ENCODE measurements at regions not wholly inside any gene's neighbourhood (a gene's known extent, or its start where the extent isn't known, plus 50 kb on each side); places are given as distances from the start of the nearest gene placed in this dataset.

DNA sequence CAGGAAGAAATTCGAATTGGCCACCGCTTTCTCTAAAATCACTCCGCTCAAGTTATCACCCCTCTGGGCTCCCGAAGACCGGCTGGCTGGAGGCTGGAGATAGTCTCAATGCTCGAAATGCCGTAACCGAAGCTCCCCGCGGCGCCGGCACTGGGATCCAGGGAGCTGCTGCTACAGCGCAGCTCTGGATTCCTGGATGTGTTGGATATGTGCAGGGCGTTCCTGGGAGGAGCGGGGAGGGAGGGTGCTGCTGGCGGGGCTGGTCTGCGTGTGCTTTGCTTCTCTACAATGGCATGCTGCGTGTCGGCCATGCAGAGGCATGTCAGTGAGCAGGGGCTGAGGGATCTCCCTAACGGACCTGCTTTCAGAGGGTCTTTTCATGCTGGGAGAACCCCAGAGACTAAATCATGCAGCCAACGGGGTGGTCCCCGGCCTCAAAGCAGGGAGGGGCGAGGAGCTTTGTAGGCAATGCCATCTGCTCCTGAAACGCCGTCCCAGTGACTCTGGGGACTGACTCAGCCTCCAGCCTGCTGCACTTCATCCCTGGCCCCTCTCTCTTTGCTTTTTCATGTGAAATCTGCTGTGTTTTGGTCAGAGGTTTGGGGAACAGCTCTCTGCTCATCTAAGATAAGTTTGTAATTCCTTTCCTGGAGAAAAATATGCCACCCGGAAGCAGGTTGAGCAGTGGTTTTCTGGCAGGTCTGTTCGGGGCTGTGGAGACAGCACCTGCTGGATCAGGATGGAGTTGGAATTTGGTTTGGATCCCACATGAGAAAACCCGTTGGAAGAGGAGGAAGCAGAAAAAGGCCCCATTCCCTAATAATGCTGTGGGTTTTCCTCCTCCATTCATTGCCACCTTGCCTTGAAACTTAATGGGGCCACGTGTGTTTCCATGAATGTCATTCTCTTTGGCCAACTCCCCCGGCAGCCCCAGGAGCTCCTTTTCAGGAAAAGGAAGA lies 311.4 kb downstream of the SEC14L1 start:
- H3K27ac ChIP-seq (ENCODE audit: low read depth, low read length): peak overlapping the region; percentile 100

DNA sequence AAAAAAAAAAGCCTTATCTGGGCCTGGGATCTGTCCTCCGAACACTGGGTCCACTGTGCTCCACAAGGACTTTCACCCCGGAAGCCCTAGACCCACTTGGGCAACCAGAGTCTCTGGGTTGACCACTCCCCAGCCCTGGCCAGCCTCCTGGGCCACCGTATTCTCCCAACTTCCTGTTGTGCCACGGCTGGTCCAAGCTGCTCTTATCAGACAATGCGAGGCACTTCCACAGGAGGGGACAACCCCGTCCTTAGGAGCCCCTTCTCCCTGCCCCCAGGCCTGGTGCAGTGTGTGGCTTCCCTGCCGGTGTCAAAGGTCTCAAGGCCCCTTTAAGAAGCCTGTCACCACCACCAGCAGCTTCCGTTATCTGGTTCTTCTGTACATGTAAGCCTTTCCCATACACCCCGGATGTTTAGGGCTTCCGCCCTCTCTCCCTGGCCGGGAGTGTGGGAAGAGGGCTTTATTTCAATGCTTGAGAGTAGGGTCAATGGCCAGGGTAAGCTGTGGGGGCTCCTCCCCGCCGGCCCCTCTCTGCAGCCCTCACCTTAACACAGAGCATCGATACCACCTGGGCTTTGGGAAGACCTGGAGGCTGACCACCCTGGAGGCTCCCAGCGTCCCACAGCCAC lies 313.0 kb downstream of the SEC14L1 start:
- Histone ChIP-seq H3K9me3 (ENCODE audit: control insufficient read depth, insufficient read depth, low read length) (no peaks in the 10 kb centered on the region), H3K4me3 (ENCODE audit: low read length) (peak overlapping the region; percentile 91), H4K20me1 (ENCODE audit: control insufficient read depth, insufficient read depth, low read depth, low read length) (no peaks in the 10 kb centered on the region; the same call in 1 of the 2 replicates), H3F3A (ENCODE audit: control insufficient read depth, insufficient read depth) (peaks cover 33% of the 10 kb centered on the region), H3K36me3 (ENCODE audit: control insufficient read depth, low read length) (peaks cover 99% of the 10 kb centered on the region), H3K4me2 (ENCODE audit: low read length) (peak overlapping the region; percentile 97), H3K4me1 (ENCODE audit: control insufficient read depth, low read length) (peaks cover 71% of the 10 kb centered on the region), H3K27ac (ENCODE audit: low read depth, low read length) (peak overlapping the region; percentile 100), H3K9me2 (replicated peaks; ENCODE audit: control insufficient read depth, low read length) (no peaks in the 10 kb centered on the region), H3K79me2 (ENCODE audit: control insufficient read depth, low read length) (peaks cover 100% of the 10 kb centered on the region), H3K27me3 (ENCODE audit: control insufficient read depth, low read length) (no peaks in the 10 kb centered on the region)
- TF ChIP-seq, protein P1, sequence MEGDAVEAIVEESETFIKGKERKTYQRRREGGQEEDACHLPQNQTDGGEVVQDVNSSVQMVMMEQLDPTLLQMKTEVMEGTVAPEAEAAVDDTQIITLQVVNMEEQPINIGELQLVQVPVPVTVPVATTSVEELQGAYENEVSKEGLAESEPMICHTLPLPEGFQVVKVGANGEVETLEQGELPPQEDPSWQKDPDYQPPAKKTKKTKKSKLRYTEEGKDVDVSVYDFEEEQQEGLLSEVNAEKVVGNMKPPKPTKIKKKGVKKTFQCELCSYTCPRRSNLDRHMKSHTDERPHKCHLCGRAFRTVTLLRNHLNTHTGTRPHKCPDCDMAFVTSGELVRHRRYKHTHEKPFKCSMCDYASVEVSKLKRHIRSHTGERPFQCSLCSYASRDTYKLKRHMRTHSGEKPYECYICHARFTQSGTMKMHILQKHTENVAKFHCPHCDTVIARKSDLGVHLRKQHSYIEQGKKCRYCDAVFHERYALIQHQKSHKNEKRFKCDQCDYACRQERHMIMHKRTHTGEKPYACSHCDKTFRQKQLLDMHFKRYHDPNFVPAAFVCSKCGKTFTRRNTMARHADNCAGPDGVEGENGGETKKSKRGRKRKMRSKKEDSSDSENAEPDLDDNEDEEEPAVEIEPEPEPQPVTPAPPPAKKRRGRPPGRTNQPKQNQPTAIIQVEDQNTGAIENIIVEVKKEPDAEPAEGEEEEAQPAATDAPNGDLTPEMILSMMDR (IDR thresholded peaks at IDR 0.05; ENCODE audit: low read depth, low read length, poor library complexity, severe bottlenecking): no peak
- no peak for TF ChIP-seq EZH2phosphoT487 (IDR thresholded peaks at IDR 0.05; ENCODE audit: borderline replicate concordance, low read length)

More for the DNA sequence above, 311.4 kb downstream of the SEC14L1 start:
- H3K79me2 ChIP-seq (ENCODE audit: control insufficient read depth, low read length): peaks cover 100% of the 10 kb centered on the region
- no peak for TF ChIP-seq EZH2phosphoT487 (IDR thresholded peaks at IDR 0.05; ENCODE audit: borderline replicate concordance, low read length)
- TF ChIP-seq, protein P1 (IDR thresholded peaks at IDR 0.05; ENCODE audit: low read depth, low read length, poor library complexity, severe bottlenecking): no peak
- no peaks in the 10 kb centered on the region for H3K27me3 ChIP-seq (ENCODE audit: control insufficient read depth, low read length)
- no peaks in the 10 kb centered on the region for H3K9me3 ChIP-seq (ENCODE audit: control insufficient read depth, insufficient read depth, low read length)
- no peaks in the 10 kb centered on the region for H3K9me2 ChIP-seq (replicated peaks; ENCODE audit: control insufficient read depth, low read length)
- H4K20me1 ChIP-seq (ENCODE audit: control insufficient read depth, insufficient read depth, low read depth, low read length): no peaks in the 10 kb centered on the region; the same call in 1 of the 2 replicates
- peaks cover 99% of the 10 kb centered on the region for H3K36me3 ChIP-seq (ENCODE audit: control insufficient read depth, low read length)
- H3K4me2 ChIP-seq (ENCODE audit: low read length): peak overlapping the region; percentile 97
- peaks cover 28% of the 10 kb centered on the region for H3F3A ChIP-seq (ENCODE audit: control insufficient read depth, insufficient read depth)
- H3K4me3 ChIP-seq (ENCODE audit: low read length): peak overlapping the region; percentile 91
- peaks cover 71% of the 10 kb centered on the region for H3K4me1 ChIP-seq (ENCODE audit: control insufficient read depth, low read length)

- Histone ChIP-seq H3K79me2 (ENCODE audit: control insufficient read depth, low read length) (peaks cover 100% of the 10 kb centered on the region), H3F3A (ENCODE audit: control insufficient read depth, insufficient read depth) (peaks cover 40% of the 10 kb centered on the region), H3K4me1 (ENCODE audit: control insufficient read depth, low read length) (peaks cover 71% of the 10 kb centered on the region), H3K9me2 (replicated peaks; ENCODE audit: control insufficient read depth, low read length) (no peaks in the 10 kb centered on the region), H3K9me3 (ENCODE audit: control insufficient read depth, insufficient read depth, low read length) (no peaks in the 10 kb centered on the region), H4K20me1 (ENCODE audit: control insufficient read depth, insufficient read depth, low read depth, low read length) (no peaks in the 10 kb centered on the region; the same call in 1 of the 2 replicates), H3K27ac (ENCODE audit: low read depth, low read length) (peak overlapping the region; percentile 100), H3K36me3 (ENCODE audit: control insufficient read depth, low read length) (peaks cover 99% of the 10 kb centered on the region), H3K4me3 (ENCODE audit: low read length) (peak overlapping the region; percentile 91), H3K27me3 (ENCODE audit: control insufficient read depth, low read length) (no peaks in the 10 kb centered on the region), H3K4me2 (ENCODE audit: low read length) (peak overlapping the region; percentile 97)
- TF ChIP-seq, protein P1 (IDR thresholded peaks at IDR 0.05; ENCODE audit: low read depth, low read length, poor library complexity, severe bottlenecking): no peak
- TF ChIP-seq EZH2phosphoT487 (IDR thresholded peaks at IDR 0.05; ENCODE audit: borderline replicate concordance, low read length): no peak
These were observed 313.7 kb downstream of the SEC14L1 start for GRCh38 chr17:77454242-77455095.
